Naive thymus-derived CD4-positive, alpha-beta T cell (primary cell): ENCODE measurements at regions not wholly inside any gene's neighbourhood (a gene's known extent, or its start where the extent isn't known, plus 50 kb on each side); places are given as distances from the start of the nearest gene placed in this dataset.
A peak's percentile ranks its signal among the peaks of the same experiment; 100 is the strongest.
"Not testable (repeated sequence)": the region's sequence is repeated elsewhere in the genome, so short reads cannot be mapped to it uniquely, and the experiment has no call there.

Experiments used
- ATAC-seq: fragments of 150-1000 bp; cut with Tn5 transposase; 2 replicates; pipeline ENCODE4 v1.10.0; 2021; ENCODE audit warnings: mild to moderate bottlenecking, moderate library complexity
- CTCF ChIA-PET: fragments of 350-600 bp; sonication (Branson Sonifier 250); formaldehyde crosslinking; loops from one replicate; lab custom pipeline; 2021; ENCODE audit warnings: antibody characterized with exemption; lab: Charles Lee
- POLR2A ChIA-PET: fragments of 350-600 bp; sonication (Branson Sonifier 250); formaldehyde crosslinking; loops from one replicate; lab custom pipeline; 2021; ENCODE audit warnings: antibody characterized with exemption, inconsistent platforms; lab: Charles Lee
- DNase-seq, 9 donors: peaks; one replicate each; pipeline versions ENCODE4 v3.0.0 to v3.0.0-alpha.2; 2020 to 2022; ENCODE audit warnings: mixed read lengths in 1 of 9
- H3K27ac ChIP-seq: one replicate; pipeline ENCODE4 v1.7.0; 2013; ENCODE audit warnings: mild to moderate bottlenecking, low read depth, low read length, moderate library complexity
- H3K27me3 ChIP-seq, 2 donors: one replicate each; pipeline ENCODE4 v1.7.0; 2013; ENCODE audit warnings: low read length in 2 of 2, mild to moderate bottlenecking in 2 of 2, moderate library complexity in 2 of 2; ENCODE audit not compliant: control insufficient read depth in 2 of 2, insufficient read depth in 2 of 2
- H3K36me3 ChIP-seq, 3 experiments: 1 replicate in 2 of 3; 2 replicates in 1 of 3; pipeline ENCODE4 v1.7.0; 2013; ENCODE audit warnings: low read length in 3 of 3, mild to moderate bottlenecking in 3 of 3, moderate library complexity in 1 of 3; ENCODE audit not compliant: insufficient read depth in 3 of 3, control insufficient read depth in 2 of 3
- H3K4me1 ChIP-seq, 2 donors: one replicate each; pipeline ENCODE4 v1.7.0; 2013; ENCODE audit warnings: low read length in 2 of 2, mild to moderate bottlenecking in 2 of 2, moderate library complexity in 1 of 2; ENCODE audit not compliant: control insufficient read depth in 2 of 2, insufficient read depth in 2 of 2
- H3K4me3 ChIP-seq: 2 replicates; pipeline ENCODE4 v1.7.0; 2013; ENCODE audit warnings: mild to moderate bottlenecking, low read length
- H3K9me3 ChIP-seq, 3 experiments: 1 replicate in 2 of 3; 2 replicates in 1 of 3; pipeline ENCODE4 v1.7.0; 2013; ENCODE audit warnings: low read length in 3 of 3; ENCODE audit not compliant: control insufficient read depth in 2 of 3
- H3K27ac Mint-ChIP-seq, 9 donors: one replicate each; pipeline ENCODE4 v1.8.0; 2020 to 2022; ENCODE audit warnings: mixed read lengths in 9 of 9, mild to moderate bottlenecking in 8 of 9, moderate library complexity in 5 of 9, inconsistent platforms in 2 of 9
- H3K27me3 Mint-ChIP-seq, 5 donors: one replicate each; pipeline ENCODE4 v1.8.0; 2021 to 2022; ENCODE audit warnings: mixed read lengths in 5 of 5, mild to moderate bottlenecking in 1 of 5
- H3K36me3 Mint-ChIP-seq, 5 donors: one replicate each; pipeline ENCODE4 v1.8.0; 2020 to 2022; ENCODE audit warnings: mixed read lengths in 5 of 5, mild to moderate bottlenecking in 3 of 5, inconsistent platforms in 1 of 5
- H3K4me1 Mint-ChIP-seq, 7 donors: one replicate each; pipeline ENCODE4 v1.8.0; 2020 to 2022; ENCODE audit warnings: mixed read lengths in 7 of 7, mild to moderate bottlenecking in 3 of 7, inconsistent platforms in 1 of 7
- H3K4me3 Mint-ChIP-seq, 10 donors: one replicate each; pipeline ENCODE4 v1.8.0; 2020 to 2022; ENCODE audit warnings: mild to moderate bottlenecking in 10 of 10, mixed read lengths in 10 of 10, moderate library complexity in 6 of 10, inconsistent platforms in 2 of 10
- H3K9me3 Mint-ChIP-seq, 11 donors: one replicate each; pipeline ENCODE4 v1.8.0; 2020 to 2022; ENCODE audit warnings: mixed read lengths in 11 of 11, mild to moderate bottlenecking in 4 of 11, inconsistent platforms in 1 of 11, moderate library complexity in 1 of 11
- intact Hi-C, 2 donors: fragments of 100-400 bp; cut with micrococcal nuclease; formaldehyde crosslinking; loops; one replicate each; pipeline ENCODE4 v1.15.1; 2023

DNA sequence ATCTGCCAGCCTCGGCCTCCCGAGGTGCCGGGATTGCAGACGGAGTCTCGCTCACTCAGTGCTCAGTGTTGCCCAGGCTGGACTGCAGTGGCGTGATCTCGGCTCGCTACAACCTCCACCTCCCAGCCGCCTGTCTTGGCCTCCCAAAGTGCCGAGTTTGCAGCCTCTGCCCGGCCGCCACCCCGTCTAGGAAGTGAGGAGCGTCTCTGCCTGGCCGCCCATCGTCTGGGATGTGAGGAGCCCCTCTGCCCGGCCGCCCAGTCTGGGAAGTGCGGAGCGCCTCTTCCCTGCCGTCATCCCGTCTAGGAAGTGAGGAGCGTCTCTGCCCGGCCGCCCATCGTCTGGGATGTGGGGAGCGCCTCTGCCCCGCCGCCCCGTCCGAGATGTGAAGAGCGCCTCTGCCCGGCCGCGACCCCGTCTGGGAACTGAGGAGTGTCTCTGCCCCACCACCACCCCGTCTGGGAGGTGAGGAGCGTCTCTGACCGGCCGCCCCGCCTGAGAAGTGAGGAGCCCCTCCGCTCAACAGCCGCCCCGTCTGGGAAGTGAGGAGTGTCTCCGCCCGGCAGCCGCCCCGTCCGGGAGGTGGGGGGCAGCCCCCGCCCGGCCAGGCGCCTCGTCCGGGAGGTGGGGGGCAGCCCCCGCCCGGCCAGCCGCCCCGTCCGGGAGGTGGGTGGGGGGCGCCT is 180.4 kb upstream of the ZNF184 start:
- H3K36me3 ChIP-seq, H3K4me1 ChIP-seq, H3K4me1 Mint-ChIP-seq, H3K4me3 Mint-ChIP-seq, ATAC-seq, H3K27ac Mint-ChIP-seq, H3K4me3 ChIP-seq, DNase-seq, intact Hi-C loops, H3K27ac ChIP-seq, H3K9me3 ChIP-seq, POLR2A ChIA-PET, H3K36me3 Mint-ChIP-seq, CTCF ChIA-PET, H3K27me3 ChIP-seq: not testable (repeated sequence)
- H3K27me3 Mint-ChIP-seq: peaks cover 35 to 75% (median 64%) of the 10 kb centered on the region in 5 donors
- H3K9me3 Mint-ChIP-seq: peaks cover 0 to 45% (median 8%) of the 10 kb centered on the region in 11 donors

DNA sequence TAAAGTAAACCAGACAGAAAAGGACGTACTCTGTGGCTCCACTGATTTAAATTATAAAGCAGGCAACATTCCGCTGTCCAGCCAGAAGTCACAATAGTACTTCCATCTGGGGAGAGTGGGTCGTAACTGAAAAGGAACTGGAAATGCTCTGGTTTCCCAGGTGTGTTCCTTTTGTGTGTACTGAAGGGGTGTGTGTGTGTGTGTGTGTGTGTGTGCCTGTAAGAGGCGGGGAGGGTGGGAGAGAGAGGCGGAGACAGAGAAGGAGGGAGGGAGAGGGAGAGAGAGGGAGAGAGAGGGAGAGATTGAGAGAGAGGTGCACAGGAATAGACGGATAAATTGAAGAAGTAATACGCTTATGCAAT is 178.4 kb upstream of the ZNF184 start:
- DNase-seq (no peak), ATAC-seq (no peak)
- intact Hi-C loops: no loop called here
- no peaks in the 10 kb centered on the region for H3K4me1 ChIP-seq
- ChIA-PET POLR2A (no interaction called here), CTCF (no interaction called here)
- no peaks in the 10 kb centered on the region for H3K36me3 ChIP-seq
- H3K27ac Mint-ChIP-seq: no peak overlapping the region
- peaks cover 0 to 9% (median 0%) of the 10 kb centered on the region in 7 donors for H3K4me1 Mint-ChIP-seq
- H3K27me3 ChIP-seq: peaks cover 4 to 9% of the 10 kb centered on the region in 2 donors
- H3K9me3 ChIP-seq: no peaks in the 10 kb centered on the region
- H3K4me3 Mint-ChIP-seq: no peak overlapping the region
- no peak overlapping the region for H3K4me3 ChIP-seq
- peaks cover 35 to 75% (median 73%) of the 10 kb centered on the region in 5 donors for H3K27me3 Mint-ChIP-seq
- peaks cover 0 to 45% (median 8%) of the 10 kb centered on the region in 11 donors for H3K9me3 Mint-ChIP-seq
- H3K36me3 Mint-ChIP-seq: peaks cover 0 to 6% (median 0%) of the 10 kb centered on the region in 5 donors
- H3K27ac ChIP-seq: no peak overlapping the region

DNA sequence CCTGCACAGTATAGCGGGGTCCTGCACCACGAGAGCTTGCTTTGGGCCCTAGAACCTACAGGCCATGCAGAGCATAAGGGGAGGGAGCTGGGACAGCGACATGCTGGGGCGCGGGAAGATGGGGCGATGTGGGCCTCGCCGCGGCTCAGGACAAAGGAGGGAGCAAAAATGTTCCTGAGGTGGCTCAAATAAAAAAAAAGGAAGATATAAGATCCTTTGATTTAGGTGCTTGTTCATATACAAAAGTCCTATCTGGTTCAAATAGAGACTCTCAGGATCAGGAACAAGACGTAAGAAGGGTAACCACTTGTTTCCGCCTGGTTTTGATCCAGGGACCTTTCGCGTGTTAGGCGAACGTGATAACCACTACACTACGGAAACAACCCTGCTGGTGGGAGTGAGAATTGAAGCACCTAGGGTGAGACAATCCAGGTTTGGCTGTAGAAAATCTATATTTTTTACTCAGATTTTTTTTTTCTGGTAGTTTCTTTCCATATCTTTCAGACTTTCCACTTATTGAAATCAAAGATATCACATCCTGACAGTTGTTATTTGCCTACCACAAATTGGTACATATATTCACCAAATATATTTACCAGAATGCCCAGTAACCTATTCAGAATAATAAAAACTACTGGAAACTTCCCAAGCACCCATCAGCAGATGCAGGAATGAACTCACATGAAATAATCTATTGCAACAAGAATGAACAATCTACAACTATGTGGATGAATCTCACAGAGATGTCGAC is 177.9 kb upstream of the ZNF184 start:
- Mint-ChIP-seq H3K27ac (no peak overlapping the region), H3K4me1 (peaks cover 0 to 9% (median 0%) of the 10 kb centered on the region in 7 donors), H3K4me3 (no peak overlapping the region), H3K9me3 (peaks cover 0 to 45% (median 8%) of the 10 kb centered on the region in 11 donors), H3K27me3 (peaks cover 35 to 76% (median 75%) of the 10 kb centered on the region in 5 donors), H3K36me3 (peaks cover 0 to 6% (median 0%) of the 10 kb centered on the region in 5 donors)
- Histone ChIP-seq H3K27ac (no peak overlapping the region), H3K4me1 (no peaks in the 10 kb centered on the region), H3K4me3 (no peak overlapping the region), H3K27me3 (peaks cover 4 to 9% of the 10 kb centered on the region in 2 donors), H3K9me3 (no peaks in the 10 kb centered on the region), H3K36me3 (no peaks in the 10 kb centered on the region)
- DNase-seq: peak in 1 of 9 donors; percentile 40
- CTCF ChIA-PET: no interaction called here
- POLR2A ChIA-PET: no interaction called here
- no peak for ATAC-seq
- intact Hi-C loops: no loop called here

DNA sequence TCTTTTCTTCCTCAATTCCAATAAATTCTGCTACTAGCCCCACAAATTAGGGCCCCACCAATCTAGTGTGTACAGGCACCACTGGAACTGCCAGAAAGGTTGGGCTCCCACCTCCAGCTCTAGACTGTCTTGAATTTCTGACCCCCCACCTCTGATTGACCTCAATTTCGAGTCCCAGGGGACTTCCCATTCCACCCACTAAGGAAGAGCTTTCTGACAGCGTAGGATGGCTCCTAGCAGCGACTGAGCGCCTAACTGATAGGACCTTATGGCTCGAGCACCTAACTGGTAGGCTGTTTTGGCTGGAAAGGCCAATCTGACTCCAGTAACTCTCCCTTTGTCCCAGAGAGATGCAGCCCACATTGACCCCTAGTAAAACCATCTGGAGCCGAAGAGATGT is 171.6 kb upstream of the ZNF184 start:
- H3K9me3 ChIP-seq: no peaks in the 10 kb centered on the region
- H3K4me1 ChIP-seq: no peaks in the 10 kb centered on the region
- intact Hi-C loops: no loop called here
- no peak overlapping the region for H3K4me3 ChIP-seq
- no peaks in the 10 kb centered on the region for H3K36me3 ChIP-seq
- Mint-ChIP-seq H3K4me3 (no peak overlapping the region), H3K9me3 (peaks cover 0 to 16% (median 4%) of the 10 kb centered on the region in 11 donors), H3K4me1 (peaks cover 0 to 3% (median 0%) of the 10 kb centered on the region in 7 donors), H3K27ac (no peak overlapping the region), H3K27me3 (peaks cover 10 to 87% (median 71%) of the 10 kb centered on the region in 5 donors), H3K36me3 (peaks cover 0 to 3% (median 0%) of the 10 kb centered on the region in 5 donors)
- CTCF ChIA-PET: no interaction called here
- no peak for DNase-seq
- no peak overlapping the region for H3K27ac ChIP-seq
- no peak for ATAC-seq
- POLR2A ChIA-PET: no interaction called here
- peaks cover 0 to 3% of the 10 kb centered on the region in 2 donors for H3K27me3 ChIP-seq

DNA sequence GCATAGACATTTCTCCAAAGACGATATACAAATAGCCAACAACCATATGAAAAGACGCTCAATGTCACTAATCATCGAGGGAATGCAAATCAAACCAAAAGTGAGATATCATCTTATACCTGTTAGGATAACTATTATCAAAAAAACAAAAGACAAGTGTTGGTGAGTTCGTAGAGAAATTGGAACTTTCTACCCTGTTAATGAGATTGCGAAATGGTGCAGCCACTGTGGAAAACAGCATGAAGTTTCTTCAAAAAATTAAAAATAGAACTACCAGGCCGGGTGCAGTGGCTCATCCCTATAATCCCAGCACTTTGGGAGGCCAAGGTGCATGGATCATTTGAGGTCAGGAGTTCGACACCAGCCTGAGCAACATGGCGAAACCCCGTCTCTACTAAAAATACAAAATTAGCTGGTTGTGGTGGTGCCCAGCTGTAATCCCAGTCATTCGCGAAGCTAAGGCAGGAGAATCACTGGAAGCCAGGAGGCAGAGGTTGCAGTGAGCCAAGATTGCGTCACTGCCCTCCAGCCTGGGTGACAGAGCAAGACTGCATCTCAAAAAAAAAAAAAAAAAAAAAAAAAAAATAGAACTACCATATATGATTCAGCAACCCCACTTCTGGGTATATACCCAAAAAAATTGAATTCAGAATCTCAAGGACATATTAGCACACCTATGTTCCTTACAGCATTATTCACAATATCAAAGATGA is 170.0 kb upstream of the ZNF184 start:
- intact Hi-C loops: no loop called here
- H3K27ac ChIP-seq: no peak overlapping the region
- POLR2A ChIA-PET: no interaction called here
- H3K36me3 ChIP-seq: no peaks in the 10 kb centered on the region
- H3K4me3 Mint-ChIP-seq: no peak overlapping the region
- H3K4me3 ChIP-seq: no peak overlapping the region
- H3K27ac Mint-ChIP-seq: no peak overlapping the region
- DNase-seq: no peak
- no peaks in the 10 kb centered on the region for H3K9me3 ChIP-seq
- no peaks in the 10 kb centered on the region for H3K4me1 ChIP-seq
- ATAC-seq: no peak
- peaks cover 10 to 80% (median 66%) of the 10 kb centered on the region in 5 donors for H3K27me3 Mint-ChIP-seq
- H3K36me3 Mint-ChIP-seq: peaks cover 0 to 3% (median 2%) of the 10 kb centered on the region in 5 donors
- peaks cover 0 to 2% (median 0%) of the 10 kb centered on the region in 7 donors for H3K4me1 Mint-ChIP-seq
- H3K27me3 ChIP-seq: peaks cover 0 to 6% of the 10 kb centered on the region in 2 donors
- CTCF ChIA-PET: interaction anchor here (0.7 kb wide), 1 partner anchor 102 kb away, joined by 3 read pairs; no protein-coding TSS in a partner anchor
- peaks cover 0 to 14% (median 4%) of the 10 kb centered on the region in 11 donors for H3K9me3 Mint-ChIP-seq

DNA sequence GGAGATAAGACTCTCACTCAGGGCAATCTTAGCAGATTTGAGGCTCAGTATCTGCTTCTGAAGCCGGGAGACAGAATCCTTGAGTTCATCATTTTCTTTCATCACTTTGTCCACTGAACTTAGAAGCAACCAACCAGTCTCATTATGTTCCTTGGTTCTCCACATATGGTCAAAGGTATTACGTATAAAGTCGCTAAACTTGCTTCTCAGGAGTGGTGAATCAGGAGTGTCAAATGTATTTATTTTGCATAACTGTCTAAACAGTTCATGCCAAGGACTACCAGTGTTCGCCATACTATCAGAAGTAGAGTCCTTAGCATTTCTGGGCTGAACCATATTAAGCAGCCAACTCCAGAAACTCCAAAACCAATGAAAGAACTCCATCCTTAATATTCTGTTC is 163.0 kb upstream of the ZNF184 start:
- CTCF ChIA-PET, intact Hi-C loops, ATAC-seq: not testable (repeated sequence)

More for the DNA sequence above, 163.0 kb upstream of the ZNF184 start:
- DNase-seq, H3K36me3 ChIP-seq, H3K9me3 ChIP-seq, H3K4me3 Mint-ChIP-seq, H3K27ac ChIP-seq, H3K4me1 Mint-ChIP-seq, H3K4me1 ChIP-seq, POLR2A ChIA-PET, H3K27ac Mint-ChIP-seq, H3K4me3 ChIP-seq: not testable (repeated sequence)
- Mint-ChIP-seq H3K9me3 (peaks cover 2 to 25% (median 8%) of the 10 kb centered on the region in 11 donors), H3K27me3 (peaks cover 40 to 87% (median 74%) of the 10 kb centered on the region in 5 donors), H3K36me3 (peaks cover 3 to 12% (median 4%) of the 10 kb centered on the region in 5 donors)
- H3K27me3 ChIP-seq: peaks cover 12 to 14% of the 10 kb centered on the region in 2 donors
